HEK293 (cell line): ENCODE measurements at regions not wholly inside any gene's neighbourhood (a gene's known extent, or its start where the extent isn't known, plus 50 kb on each side); places are given as distances from the start of the nearest gene placed in this dataset.

Experiments used
- ZNF311 ChIP-seq: fragments of 450-650 bp; formaldehyde crosslinking; IDR thresholded peaks from 2 replicates; pipeline ENCODE4 v1.5.1; 2017; ENCODE audit warnings: missing biosample characterization, missing genetic modification characterization, borderline replicate concordance
- TF ChIP-seq, protein P1 (sequence below): fragments of 450-650 bp; formaldehyde crosslinking; IDR thresholded peaks from 2 replicates; pipeline ENCODE4 v1.5.1; 2016; ENCODE audit warnings: missing biosample characterization, missing genetic modification characterization

DNA sequence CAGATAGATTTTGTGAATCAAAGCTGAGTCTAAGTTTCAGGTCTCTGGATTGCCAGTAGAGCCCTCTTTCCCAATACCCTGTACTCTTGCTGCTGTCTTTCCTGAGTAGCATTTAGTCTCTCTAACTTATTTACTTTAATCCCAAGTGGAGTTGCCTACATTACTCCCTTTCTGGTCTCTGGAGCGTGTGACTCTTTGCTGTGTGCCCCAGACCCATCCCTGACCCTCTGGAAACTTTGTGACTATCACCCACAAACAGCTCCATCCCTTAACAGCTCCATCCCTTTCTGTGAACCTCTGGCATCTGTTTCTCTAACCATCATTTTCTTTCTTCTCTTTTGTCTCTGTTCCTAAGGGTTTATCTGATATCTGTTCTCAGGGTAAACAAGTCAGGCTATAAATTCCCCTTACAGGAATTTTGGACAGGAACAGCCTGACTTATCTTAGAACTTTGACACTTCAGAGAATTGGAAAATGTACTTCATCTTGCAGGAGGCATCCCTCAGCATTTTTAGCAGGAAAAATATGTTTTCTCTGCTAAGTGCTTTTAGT, 1167.1 kb upstream of the SEMA6A start:
- TF ChIP-seq, protein P1, sequence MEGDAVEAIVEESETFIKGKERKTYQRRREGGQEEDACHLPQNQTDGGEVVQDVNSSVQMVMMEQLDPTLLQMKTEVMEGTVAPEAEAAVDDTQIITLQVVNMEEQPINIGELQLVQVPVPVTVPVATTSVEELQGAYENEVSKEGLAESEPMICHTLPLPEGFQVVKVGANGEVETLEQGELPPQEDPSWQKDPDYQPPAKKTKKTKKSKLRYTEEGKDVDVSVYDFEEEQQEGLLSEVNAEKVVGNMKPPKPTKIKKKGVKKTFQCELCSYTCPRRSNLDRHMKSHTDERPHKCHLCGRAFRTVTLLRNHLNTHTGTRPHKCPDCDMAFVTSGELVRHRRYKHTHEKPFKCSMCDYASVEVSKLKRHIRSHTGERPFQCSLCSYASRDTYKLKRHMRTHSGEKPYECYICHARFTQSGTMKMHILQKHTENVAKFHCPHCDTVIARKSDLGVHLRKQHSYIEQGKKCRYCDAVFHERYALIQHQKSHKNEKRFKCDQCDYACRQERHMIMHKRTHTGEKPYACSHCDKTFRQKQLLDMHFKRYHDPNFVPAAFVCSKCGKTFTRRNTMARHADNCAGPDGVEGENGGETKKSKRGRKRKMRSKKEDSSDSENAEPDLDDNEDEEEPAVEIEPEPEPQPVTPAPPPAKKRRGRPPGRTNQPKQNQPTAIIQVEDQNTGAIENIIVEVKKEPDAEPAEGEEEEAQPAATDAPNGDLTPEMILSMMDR (tag by site-specific recombination): no peak
- TF ChIP-seq ZNF311 (tag by site-specific recombination): no peak
